Frontal cortex (tissue), 3 donors: ENCODE measurements at regions not wholly inside any gene's neighbourhood (a gene's known extent, or its start where the extent isn't known, plus 50 kb on each side); places are given as distances from the start of the nearest gene placed in this dataset.

Experiments used
- DNase-seq, 2 donors: peaks; one replicate each; pipeline ENCODE4 v3.0.0; 2012; ENCODE audit warnings: low spot score in 2 of 2
- FAIRE-seq: peaks from 2 replicates; lab custom pipeline; 2012; peaks lifted over from hg19 to GRCh38; lab: Jason Lieb, UNC
- donor health status: control.
- donor health status: control.
- donor health status: control.

GRCh38 chr4:85369703-85370380, 105.1 kb upstream of the ARHGAP24 start:
- DNase-seq = no peak
- no peak for FAIRE-seq

GRCh38 chr4:85370400-85371032, 104.4 kb upstream of the ARHGAP24 start:
- DNase-seq (no peak), FAIRE-seq (no peak)

- FAIRE-seq = no peak
- DNase-seq = no peak
Measured at GRCh38 chr4:85372966-85373365, 102.0 kb upstream of the ARHGAP24 start.

- FAIRE-seq = no peak
- no peak for DNase-seq
Measured at GRCh38 chr4:85376285-85376684, 98.7 kb upstream of the ARHGAP24 start.

- FAIRE-seq (no peak), DNase-seq (no peak)
Measured at GRCh38 chr4:85381968-85382367, 93.0 kb upstream of the ARHGAP24 start.

GRCh38 chr4:85391071-85391470, 83.9 kb upstream of the ARHGAP24 start:
- FAIRE-seq (no peak), DNase-seq (no peak)

- FAIRE-seq (no peak), DNase-seq (no peak)
Measured at GRCh38 chr4:85391589-85392410, 83.2 kb upstream of the ARHGAP24 start.

- no peak for FAIRE-seq
- no peak for DNase-seq
Measured at GRCh38 chr4:85393201-85393600, 81.7 kb upstream of the ARHGAP24 start.

GRCh38 chr4:85398276-85398675, 76.7 kb upstream of the ARHGAP24 start:
- no peak for FAIRE-seq
- no peak for DNase-seq

- no peak for DNase-seq
- no peak for FAIRE-seq
Measured at GRCh38 chr4:85399270-85399669, 75.7 kb upstream of the ARHGAP24 start.

GRCh38 chr4:85402371-85402770, 72.6 kb upstream of the ARHGAP24 start:
- FAIRE-seq (no peak), DNase-seq (no peak)

- FAIRE-seq (no peak), DNase-seq (no peak)
Measured at GRCh38 chr4:85406185-85406584, 68.8 kb upstream of the ARHGAP24 start.

- FAIRE-seq (no peak), DNase-seq (no peak)
Measured at GRCh38 chr4:85407546-85407945, 67.4 kb upstream of the ARHGAP24 start.

- DNase-seq = no peak
- no peak for FAIRE-seq
Measured at GRCh38 chr4:85408301-85408700, 66.6 kb upstream of the ARHGAP24 start.

- no peak for FAIRE-seq
- DNase-seq = no peak
Measured at GRCh38 chr4:85409251-85409650, 65.7 kb upstream of the ARHGAP24 start.

- DNase-seq (no peak), FAIRE-seq (no peak)
Measured at GRCh38 chr4:85411386-85411785, 63.6 kb upstream of the ARHGAP24 start.

- DNase-seq = no peak
- FAIRE-seq = no peak
Measured at GRCh38 chr4:85414972-85415371, 60.0 kb upstream of the ARHGAP24 start.

- DNase-seq (no peak), FAIRE-seq (no peak)
Measured at GRCh38 chr4:85416094-85416493, 58.9 kb upstream of the ARHGAP24 start.

- DNase-seq (no peak), FAIRE-seq (no peak)
Measured at GRCh38 chr4:85419103-85419502, 55.8 kb upstream of the ARHGAP24 start.

- DNase-seq (peak in 1 of 2 donors; percentile 6), FAIRE-seq (no peak)
Measured at GRCh38 chr4:85420831-85421230, 54.1 kb upstream of the ARHGAP24 start.

- no peak for FAIRE-seq
- no peak for DNase-seq
Measured at GRCh38 chr4:85423431-85423830, 51.5 kb upstream of the ARHGAP24 start.
